ENCODE measurements at regions not wholly inside any gene's neighbourhood (a gene's known extent, or its start where the extent isn't known, plus 50 kb on each side); places are given as distances from the start of the nearest gene placed in this dataset.

DNA sequence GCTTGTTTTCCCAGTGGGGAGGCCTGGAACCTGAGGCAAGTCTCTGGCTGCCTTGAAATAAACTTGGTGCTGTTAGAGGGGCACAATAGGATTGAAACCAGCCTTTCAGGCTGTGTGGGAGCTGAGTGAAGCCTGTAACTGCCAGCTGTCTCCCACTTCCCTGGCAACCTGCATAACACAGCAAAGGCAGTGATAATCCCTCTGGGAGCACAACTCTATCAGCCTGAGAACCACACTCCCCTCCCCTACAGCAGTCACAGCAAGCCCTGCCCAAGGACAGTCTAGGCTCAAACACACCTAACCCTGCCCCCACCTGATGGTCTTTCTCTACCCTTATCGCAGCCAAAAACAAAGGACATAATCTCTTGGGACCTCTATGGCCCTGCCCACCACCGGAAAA is 683.8 kb upstream of the ATXN8OS start:
- TF ChIP-seq EZH2 (IDR thresholded peaks at IDR 0.05; ENCODE audit: insufficient read depth, poor library complexity, severe bottlenecking) (no peak), EZH2phosphoT487 (IDR thresholded peaks at IDR 0.05; ENCODE audit: insufficient read depth, low read depth) (no peak)

Measured in GM23248 (cell line).